HCT116 (cell line): ENCODE measurements at regions not wholly inside any gene's neighbourhood (a gene's known extent, or its start where the extent isn't known, plus 50 kb on each side); places are given as distances from the start of the nearest gene placed in this dataset.

Experiments
- ATAC-seq: fragments of 200-7000 bp; cut with Tn5 transposase; 2 replicates; pipeline ENCODE4 v1.9.1; 2020; ENCODE audit warnings: mild to moderate bottlenecking, moderate library complexity
- BruUV-seq: library from RNA; stranded (reverse); fragments of 400-500 nt; replicated peaks from 2 replicates; lab custom pipeline; 2021; lab: Mats Ljungman, UMichigan
- CTCF ChIA-PET: fragments of 300-600 bp; sonication (Branson Sonifier 250); formaldehyde crosslinking; loops from one replicate; lab custom pipeline; 2021; ENCODE audit warnings: antibody characterized with exemption; lab: Charles Lee
- POLR2A ChIA-PET: fragments of 300-600, 350-600 bp; sonication (Branson Sonifier 250); formaldehyde crosslinking; loops from one replicate; lab custom pipeline; 2021; ENCODE audit warnings: antibody characterized with exemption; lab: Charles Lee
- RAD21 ChIA-PET, 2 experiments: fragments of 300-600 bp; sonication (Branson Sonifier 250); formaldehyde crosslinking; loops; one replicate each; lab custom pipeline; 2023; ENCODE audit warnings: low total read pairs in 2 of 2; ENCODE audit not compliant: uncharacterized antibody in 2 of 2, unreplicated experiment in 2 of 2, low non-redundant PET in 1 of 2; lab: Charles Lee
- DNase-seq: peaks from one replicate; pipeline ENCODE4 v3.0.0-alpha.2; 2010; ENCODE audit warnings: low read depth, low spot score
- H2AFZ ChIP-seq: fragments of 200-600 bp; shearing (Covaris generic), sonication (generic); 2 replicates; pipeline ENCODE4 v1.6.1; 2017; ENCODE audit warnings: low read depth, mixed run types, mixed read lengths, antibody characterized with exemption, low read length; ENCODE audit not compliant: poor library complexity, severe bottlenecking
- H3K27ac ChIP-seq: 2 replicates; pipeline ENCODE4 v1.5.1; 2012; ENCODE audit warnings: low read depth, low read length
- H3K27me3 ChIP-seq: fragments of 200-600 bp; sonication (generic); 2 replicates; pipeline ENCODE4 v1.6.1; 2016; ENCODE audit warnings: mixed run types, low read length, mixed read lengths; ENCODE audit not compliant: insufficient read depth
- H3K36me3 ChIP-seq, 2 experiments: fragments of 200-500 bp in 1 of 2; fragments of 200-600 bp in 1 of 2; sonication (Bioruptor generic) in 1 of 2; sonication (generic) in 1 of 2; 2 replicates each; pipeline versions ENCODE4 v1.5.1 to v1.6.1; 2014 to 2016; ENCODE audit warnings: low read length in 2 of 2, inconsistent platforms in 1 of 2, mixed read lengths in 1 of 2, mixed run types in 1 of 2; ENCODE audit not compliant: insufficient read depth in 2 of 2, control insufficient read depth in 1 of 2
- H3K4me1 ChIP-seq, 2 experiments: fragments of 200-600 bp in 1 of 2; sonication (generic) in 1 of 2; 2 replicates each; pipeline versions ENCODE4 v1.5.1 to v1.6.1; 2012 to 2017; ENCODE audit warnings: low read length in 2 of 2, inconsistent platforms in 1 of 2, mild to moderate bottlenecking in 1 of 2, mixed read lengths in 1 of 2, mixed run types in 1 of 2, moderate library complexity in 1 of 2; ENCODE audit not compliant: insufficient read depth in 2 of 2, control insufficient read depth in 1 of 2
- H3K4me2 ChIP-seq: fragments of 200-600 bp; sonication (generic); 2 replicates; pipeline ENCODE4 v1.6.1; 2017; ENCODE audit warnings: mixed run types, low read length, mixed read lengths
- H3K4me3 ChIP-seq, 2 experiments: fragments of 200-600 bp in 1 of 2; sonication (generic) in 1 of 2; replicated peaks in 1 of 2; 2 replicates each; pipeline ENCODE4 v1.5.1; 2011 to 2016; ENCODE audit warnings: low read length in 2 of 2, control low read depth in 1 of 2, low read depth in 1 of 2, mild to moderate bottlenecking in 1 of 2, mixed read lengths in 1 of 2, mixed run types in 1 of 2
- H3K79me2 ChIP-seq: fragments of 200-600 bp; sonication (generic); 2 replicates; pipeline ENCODE4 v1.6.1; 2017; ENCODE audit warnings: mild to moderate bottlenecking, mixed run types, low read length, moderate library complexity, mixed read lengths; ENCODE audit not compliant: insufficient read depth
- H3K9ac ChIP-seq: fragments of 200-600 bp; sonication (generic); 2 replicates; pipeline ENCODE4 v1.6.1; 2016; ENCODE audit warnings: low read length, mixed read lengths
- H3K9me2 ChIP-seq: fragments of 200-600 bp; sonication (generic), shearing (Covaris generic); 2 replicates; pipeline ENCODE4 v1.6.1; 2017; ENCODE audit warnings: mixed run types, mild to moderate bottlenecking, moderate library complexity; ENCODE audit not compliant: insufficient read depth
- H3K9me3 ChIP-seq, 2 experiments: fragments of 200-500 bp in 1 of 2; fragments of 200-600 bp in 1 of 2; sonication (Bioruptor generic) in 1 of 2; sonication (generic) in 1 of 2; 2 replicates each; pipeline ENCODE4 v1.6.1; 2014 to 2017; ENCODE audit warnings: low read length in 2 of 2, mixed read lengths in 2 of 2, inconsistent platforms in 1 of 2, low read depth in 1 of 2, mild to moderate bottlenecking in 1 of 2, mixed run types in 1 of 2, moderate library complexity in 1 of 2; ENCODE audit not compliant: control insufficient read depth in 1 of 2, insufficient read depth in 1 of 2
- H4K20me1 ChIP-seq: fragments of 200-600 bp; sonication (generic), shearing (Covaris generic); 2 replicates; pipeline ENCODE4 v1.6.1; 2017; ENCODE audit warnings: mixed run types, mild to moderate bottlenecking, moderate library complexity; ENCODE audit not compliant: insufficient read depth
- ATF3 ChIP-seq: IDR thresholded peaks from 2 replicates; pipeline ENCODE4 v1.6.1; 2012
- CEBPB ChIP-seq: IDR thresholded peaks from 2 replicates; pipeline ENCODE4 v1.6.1; 2012; ENCODE audit warnings: low read depth
- EGR1 ChIP-seq: IDR thresholded peaks from 2 replicates; pipeline ENCODE4 v1.6.1; 2012; ENCODE audit warnings: low read depth
- POLR2A ChIP-seq: IDR thresholded peaks from 2 replicates; pipeline ENCODE4 v1.7.0; 2011; ENCODE audit warnings: borderline replicate concordance; ENCODE audit not compliant: insufficient read depth, insufficient read length; ENCODE audit errors: extremely low read depth
- POLR2AphosphoS5 ChIP-seq: IDR thresholded peaks from 2 replicates; pipeline ENCODE4 v1.6.1; 2011; ENCODE audit warnings: mild to moderate bottlenecking, low read depth, low read length, moderate library complexity
- RAD21 ChIP-seq: IDR thresholded peaks from 2 replicates; pipeline ENCODE4 v1.6.1; 2012; ENCODE audit warnings: low read depth, mild to moderate bottlenecking
- REST ChIP-seq: IDR thresholded peaks from 2 replicates; pipeline ENCODE4 v1.6.1; 2012; ENCODE audit warnings: low read depth
- ZBTB33 ChIP-seq: IDR thresholded peaks from 2 replicates; pipeline ENCODE4 v1.6.1; 2011; ENCODE audit warnings: mild to moderate bottlenecking, low read length, moderate library complexity; ENCODE audit not compliant: insufficient replicate concordance; ENCODE audit errors: extremely low read depth
- intact Hi-C: fragments of 100-400 bp; cut with micrococcal nuclease; formaldehyde crosslinking; loops from 2 replicates; pipeline ENCODE4 v1.10.0; 2022

GRCh38 chr12:22925623-22926022 lies 300.7 kb downstream of the ETNK1 start:
- RAD21 ChIA-PET = no interaction called here
- Histone ChIP-seq H3K4me1 (no peaks in the 10 kb centered on the region), H3K9me2 (no peaks in the 10 kb centered on the region), H2AFZ (no peak overlapping the region), H3K9me3 (no peaks in the 10 kb centered on the region), H3K4me3 (no peak overlapping the region), H3K36me3 (no peaks in the 10 kb centered on the region), H4K20me1 (no peaks in the 10 kb centered on the region), H3K27ac (no peak overlapping the region), H3K79me2 (no peaks in the 10 kb centered on the region), H3K9ac (no peak overlapping the region), H3K27me3 (no peaks in the 10 kb centered on the region), H3K4me2 (no peak overlapping the region)
- no peak for TF ChIP-seq POLR2A
- intact Hi-C loops = no loop called here
- CTCF ChIA-PET = no interaction called here
- no TSS peak for BruUV-seq
- DNase-seq (no peak), ATAC-seq (no peak)
- POLR2A ChIA-PET = no interaction called here

GRCh38 chr12:22932431-22932830 lies 307.5 kb downstream of the ETNK1 start:
- Histone ChIP-seq H3K9me3 (no peaks in the 10 kb centered on the region), H3K9me2 (no peaks in the 10 kb centered on the region), H3K27ac (no peak overlapping the region), H3K27me3 (no peaks in the 10 kb centered on the region), H3K79me2 (no peaks in the 10 kb centered on the region), H2AFZ (no peak overlapping the region), H4K20me1 (no peaks in the 10 kb centered on the region), H3K36me3 (no peaks in the 10 kb centered on the region), H3K9ac (no peak overlapping the region), H3K4me3 (no peak overlapping the region), H3K4me1 (no peaks in the 10 kb centered on the region), H3K4me2 (no peak overlapping the region)
- intact Hi-C loops = no loop called here
- POLR2A ChIA-PET = no interaction called here
- CTCF ChIA-PET = no interaction called here
- ATAC-seq = no peak
- TF ChIP-seq CEBPB (no peak), RAD21 (no peak), ATF3 (no peak), ZBTB33 (no peak), POLR2A (no peak), EGR1 (no peak), POLR2AphosphoS5 (no peak), REST (no peak)
- no peak for DNase-seq
- RAD21 ChIA-PET = no interaction called here
- no TSS peak for BruUV-seq
